DLD1 (cell line): ENCODE measurements at regions not wholly inside any gene's neighbourhood (a gene's known extent, or its start where the extent isn't known, plus 50 kb on each side); places are given as distances from the start of the nearest gene placed in this dataset.

Experiments
- in situ Hi-C: cut with HindIII; loops from 2 replicates; pipeline ENCODE4 v1.10.0; 2017; ENCODE audit warnings: low sequenced_read_pairs

DNA sequence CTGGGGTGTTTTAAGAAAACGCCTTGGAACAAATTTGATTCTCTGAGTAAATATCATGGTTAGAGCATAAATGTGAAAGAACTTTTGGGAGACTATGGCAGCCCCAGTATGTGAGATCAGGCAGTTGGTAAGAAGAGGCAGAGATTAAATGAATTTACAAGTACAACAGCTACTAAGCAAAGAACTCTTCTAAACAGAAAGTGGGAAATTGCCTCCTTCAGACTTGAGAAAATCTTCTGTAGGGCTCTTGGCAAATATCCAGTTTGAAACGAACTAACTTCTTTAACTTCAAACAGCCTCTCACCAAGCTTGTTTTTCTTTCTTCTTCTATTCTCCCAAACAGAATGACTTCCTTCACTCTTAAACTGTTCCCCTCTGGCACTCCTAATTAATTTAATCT is 337.7 kb downstream of the SIPA1L2 start:
- in situ Hi-C loops: no loop called here

DNA sequence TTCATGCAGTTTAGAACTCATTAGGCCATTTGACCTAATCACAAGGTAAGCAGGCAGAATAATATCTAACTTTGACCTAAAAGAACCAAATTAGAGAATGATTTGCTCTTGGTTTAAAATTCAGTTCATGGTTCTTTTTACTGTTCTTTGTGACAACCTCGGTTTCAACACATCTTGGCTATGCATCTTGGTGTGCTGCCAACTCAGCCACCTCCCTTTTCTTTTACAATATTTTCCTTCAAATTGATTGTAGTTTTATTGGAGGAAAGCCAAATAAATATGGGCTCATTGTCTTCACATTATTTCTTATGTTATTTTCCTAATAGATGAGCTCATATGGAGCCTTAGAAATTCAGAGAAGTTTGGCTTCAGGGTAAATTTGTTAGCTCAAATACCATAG is 338.3 kb downstream of the SIPA1L2 start:
- in situ Hi-C loops: no loop called here

DNA sequence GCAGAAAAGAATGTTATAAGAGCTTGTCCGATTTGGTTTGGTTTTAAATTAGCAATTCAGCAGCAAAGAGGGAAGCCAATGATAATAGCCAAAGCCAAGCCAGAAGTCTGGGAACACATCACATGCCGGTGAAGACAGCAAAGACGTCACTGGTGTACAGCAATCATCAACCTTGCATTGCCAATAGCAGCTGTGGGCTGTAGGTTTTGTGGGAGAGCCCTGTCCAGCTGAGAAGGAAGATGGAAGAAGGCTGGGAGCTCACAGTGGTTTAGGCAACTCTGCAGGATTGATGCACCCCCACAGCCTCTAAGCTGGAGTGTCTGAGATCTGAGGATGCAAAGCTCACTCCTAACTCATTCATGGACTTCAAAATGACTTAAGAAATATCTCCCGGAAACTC is 338.7 kb downstream of the SIPA1L2 start:
- in situ Hi-C loops: no loop called here

DNA sequence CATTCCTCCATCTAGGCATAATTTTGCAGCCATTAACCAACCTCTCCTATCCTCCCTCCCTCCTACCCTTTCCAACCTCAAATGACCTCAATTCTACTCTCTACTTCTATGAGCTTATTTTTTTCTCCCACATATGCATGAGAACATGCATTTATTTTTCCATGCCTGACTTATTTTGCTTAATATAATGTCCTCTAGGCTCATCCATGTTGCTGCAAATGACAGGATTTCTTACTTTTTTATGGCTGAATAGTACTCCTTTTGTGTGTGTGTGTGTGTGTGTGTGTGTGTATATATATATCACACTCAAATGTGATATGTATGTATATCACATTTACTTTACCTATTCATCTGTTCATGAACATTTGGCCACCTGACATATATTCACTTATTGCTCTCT is 339.4 kb downstream of the SIPA1L2 start:
- in situ Hi-C loops: no loop called here

DNA sequence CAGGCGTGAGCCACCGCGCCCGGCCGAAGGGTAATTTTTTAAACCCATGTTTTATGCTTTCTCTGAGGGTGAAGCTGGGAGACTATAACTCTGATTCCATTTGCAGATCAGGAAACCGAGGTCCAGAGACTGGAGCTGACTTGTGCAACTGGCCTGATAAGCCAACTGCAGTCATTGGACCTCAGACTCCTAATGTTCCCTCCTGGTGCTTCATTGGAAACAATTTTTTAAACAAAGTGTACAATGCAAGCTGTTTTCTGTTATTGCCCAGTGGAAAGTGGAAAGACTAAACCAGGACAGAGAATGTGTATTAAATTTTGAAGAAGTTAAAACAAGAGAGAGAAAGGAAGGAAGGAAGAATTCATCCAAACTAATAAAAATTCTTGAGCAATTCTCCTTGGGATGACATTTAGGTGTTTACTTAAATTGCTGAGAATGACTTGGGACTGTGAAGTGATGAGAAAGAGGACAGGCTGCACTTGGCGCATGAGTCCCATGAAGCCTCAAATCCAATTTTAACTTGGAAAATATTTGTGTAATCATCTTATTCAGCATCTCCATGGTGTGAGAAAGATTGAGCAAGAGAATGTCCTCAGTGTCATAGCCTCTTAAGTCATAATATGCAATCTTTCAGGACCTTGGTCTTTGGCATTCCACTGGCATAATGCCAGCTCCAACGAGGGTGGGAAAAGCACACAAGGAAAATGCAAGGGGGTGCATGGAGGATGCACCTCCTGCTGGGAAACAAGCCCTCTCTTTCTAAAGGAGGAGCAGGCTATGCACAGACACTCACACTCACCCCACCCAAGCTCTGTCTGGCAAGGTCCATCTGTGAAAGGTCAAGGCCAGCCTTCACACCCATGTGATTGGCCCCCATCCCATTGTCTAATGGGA is 342.0 kb downstream of the SIPA1L2 start:
- in situ Hi-C loops: no loop called here

DNA sequence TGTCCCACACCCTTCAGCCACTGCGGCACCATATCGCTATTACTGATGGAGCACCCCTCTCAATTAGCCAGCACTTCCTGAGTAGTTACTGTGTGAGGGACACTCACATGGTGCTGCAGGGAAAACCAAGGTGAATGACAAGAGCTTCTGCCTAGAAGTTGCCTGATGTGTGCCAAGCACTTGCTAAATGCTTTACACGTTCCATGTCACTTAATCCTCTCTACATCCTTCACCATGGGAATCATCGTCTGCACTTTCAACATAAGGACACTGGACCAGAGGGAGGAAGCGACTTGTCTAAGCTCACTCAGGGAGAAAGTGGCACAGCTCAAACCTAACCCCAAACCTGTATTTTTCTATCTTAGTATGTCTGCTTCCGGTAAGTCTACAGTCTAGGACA is 344.8 kb downstream of the SIPA1L2 start:
- in situ Hi-C loops: no loop called here

DNA sequence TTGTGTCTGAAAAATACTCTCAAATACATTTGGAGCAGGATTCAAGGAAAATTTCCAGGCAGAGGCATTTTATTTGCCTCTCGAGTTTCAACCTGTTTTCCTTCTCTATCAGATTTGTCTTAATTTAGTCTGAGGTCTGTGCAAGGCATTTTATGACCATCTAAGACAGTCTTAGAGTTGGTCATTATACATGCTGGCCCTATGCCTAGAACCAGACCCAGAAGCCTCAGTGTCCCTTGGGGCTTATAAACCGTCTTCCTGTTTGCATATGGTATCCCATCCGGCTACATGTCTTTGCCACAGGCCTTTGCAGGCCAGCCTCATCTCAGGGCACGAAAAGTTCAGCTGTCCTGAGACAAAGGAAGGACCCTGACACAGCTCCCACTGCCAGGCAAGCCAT is 346.1 kb downstream of the SIPA1L2 start:
- in situ Hi-C loops: no loop called here

DNA sequence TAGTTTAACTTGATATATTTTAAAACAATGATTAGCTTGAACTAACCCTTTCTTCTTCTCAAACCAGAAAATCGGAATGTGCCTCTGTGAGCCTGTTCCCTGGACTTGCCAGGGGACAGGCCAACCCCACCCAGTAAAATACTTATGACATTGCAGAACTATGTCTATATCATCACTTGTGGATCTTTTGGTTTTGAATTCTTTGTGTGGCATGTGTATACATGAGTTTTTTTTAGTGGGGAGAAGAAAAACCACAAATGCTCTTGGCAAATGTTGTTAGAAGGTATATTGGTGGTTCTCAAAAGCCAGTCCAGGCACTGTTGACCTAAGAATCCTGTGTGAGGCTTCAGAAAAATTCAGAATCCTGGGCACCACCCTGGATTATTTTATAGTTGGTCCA is 347.4 kb downstream of the SIPA1L2 start:
- in situ Hi-C loops: no loop called here

DNA sequence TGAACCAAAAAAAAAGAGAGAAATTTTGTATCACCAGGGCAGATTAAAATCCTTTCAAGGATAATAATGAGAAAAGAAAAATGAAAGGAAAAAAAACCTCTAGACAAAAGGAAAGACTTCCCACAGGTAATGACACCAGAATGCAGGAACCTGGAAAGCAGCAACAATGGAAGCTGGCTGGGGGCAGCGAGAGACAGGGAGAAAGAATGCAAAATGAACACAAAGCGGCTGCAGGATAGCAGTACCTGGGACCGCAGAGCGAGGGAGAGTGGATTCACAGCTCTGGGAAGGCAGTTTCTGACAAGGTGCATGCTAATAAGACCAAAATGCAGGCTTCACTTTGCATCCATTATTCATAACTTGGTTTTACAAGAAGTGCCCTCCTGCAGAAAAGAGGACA is 349.0 kb downstream of the SIPA1L2 start:
- in situ Hi-C loops: no loop called here

DNA sequence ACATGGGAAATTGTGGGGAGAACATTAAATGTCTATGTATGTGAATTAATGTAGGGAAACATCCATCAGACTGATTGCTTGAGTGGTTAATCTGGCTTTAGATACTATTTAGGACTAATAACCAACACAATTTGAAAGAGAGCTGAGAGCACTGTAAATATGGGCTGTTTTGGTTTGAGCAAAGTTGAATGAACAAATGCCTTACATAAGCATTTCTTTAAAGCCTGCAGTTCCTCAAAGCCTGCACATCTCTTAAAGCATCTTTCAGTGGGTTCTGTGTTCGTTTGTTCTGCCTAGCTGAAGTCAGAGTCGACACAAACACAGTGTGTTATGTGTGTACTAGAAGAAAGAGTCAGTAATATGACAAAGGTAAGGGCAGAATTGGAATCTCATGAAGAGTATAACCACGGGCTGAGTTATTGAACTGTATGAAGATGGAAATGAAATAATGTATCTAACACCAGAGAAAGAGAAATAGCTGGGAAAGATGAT is 350.0 kb downstream of the SIPA1L2 start:
- in situ Hi-C loops: no loop called here

DNA sequence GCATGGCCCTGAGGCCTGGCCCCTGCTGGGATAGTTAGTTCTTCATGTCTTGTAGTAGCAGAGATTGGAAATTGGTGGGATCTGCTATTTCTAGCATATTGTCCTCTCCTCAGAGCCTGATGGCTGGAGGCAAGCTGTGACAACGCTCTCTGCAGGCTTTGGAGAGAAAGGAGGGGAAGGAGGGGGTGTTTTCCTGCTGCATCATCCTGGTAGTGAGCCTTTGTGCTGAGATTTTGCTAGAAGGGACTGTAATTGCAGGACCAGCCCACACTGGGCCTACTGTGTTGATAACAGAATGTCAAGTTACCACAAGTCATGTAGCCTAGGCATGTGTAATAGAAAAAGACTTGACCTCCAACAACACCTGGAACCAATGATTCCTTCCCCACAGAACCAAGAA is 351.0 kb downstream of the SIPA1L2 start:
- in situ Hi-C loops: no loop called here

DNA sequence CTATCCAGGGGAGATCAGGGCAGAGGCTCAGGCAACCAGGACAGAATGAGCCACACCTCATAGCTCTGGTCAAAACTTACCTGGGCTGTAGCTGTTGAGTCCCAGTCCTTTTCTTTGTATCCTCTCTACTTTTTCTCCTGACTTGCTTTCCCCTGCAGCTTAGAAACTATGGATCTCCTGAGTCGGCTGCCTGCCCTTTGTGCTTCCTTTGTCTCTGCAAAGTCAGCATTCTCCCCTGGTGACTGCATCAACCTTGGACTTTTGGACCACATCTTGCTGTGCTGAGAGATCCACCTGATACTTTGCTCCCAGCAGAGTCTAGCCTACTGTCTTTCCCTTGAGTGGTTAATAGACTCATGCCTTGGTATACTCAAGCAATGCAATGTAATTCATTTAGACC is 353.3 kb downstream of the SIPA1L2 start:
- in situ Hi-C loops: no loop called here

DNA sequence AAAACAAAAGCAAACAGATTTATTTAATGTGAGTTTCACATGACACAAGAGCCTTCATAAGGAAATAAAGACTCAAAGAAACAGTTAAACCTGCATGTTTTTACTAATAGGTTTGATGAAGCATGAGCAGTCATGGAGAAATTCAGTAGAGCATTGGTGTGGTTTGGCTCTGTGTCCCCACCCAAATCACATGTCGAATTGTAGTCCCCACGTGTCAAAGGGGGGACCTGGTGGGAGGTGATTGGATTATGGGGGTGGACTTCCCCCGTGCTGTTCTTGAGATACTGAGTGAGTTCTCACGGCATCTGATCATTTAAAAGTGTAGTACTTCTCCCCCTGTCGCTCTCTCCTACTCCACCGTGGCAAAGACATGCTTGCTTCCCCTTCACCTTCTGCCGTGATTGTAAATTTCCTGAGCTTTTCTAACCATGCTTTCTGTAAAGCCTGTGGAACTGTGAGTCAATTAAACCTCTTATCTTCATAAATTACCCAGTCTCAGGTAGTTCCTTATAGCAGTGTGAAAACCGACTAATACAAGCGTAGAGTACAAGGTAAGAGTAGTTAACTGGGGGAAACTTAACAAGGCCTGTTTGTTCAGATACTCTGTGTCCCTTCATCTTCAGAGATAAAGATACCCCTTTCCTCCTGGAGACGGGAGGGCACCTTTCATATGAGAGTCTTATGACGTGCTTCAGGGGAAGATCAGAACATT is 354.8 kb downstream of the SIPA1L2 start:
- in situ Hi-C loops: no loop called here

DNA sequence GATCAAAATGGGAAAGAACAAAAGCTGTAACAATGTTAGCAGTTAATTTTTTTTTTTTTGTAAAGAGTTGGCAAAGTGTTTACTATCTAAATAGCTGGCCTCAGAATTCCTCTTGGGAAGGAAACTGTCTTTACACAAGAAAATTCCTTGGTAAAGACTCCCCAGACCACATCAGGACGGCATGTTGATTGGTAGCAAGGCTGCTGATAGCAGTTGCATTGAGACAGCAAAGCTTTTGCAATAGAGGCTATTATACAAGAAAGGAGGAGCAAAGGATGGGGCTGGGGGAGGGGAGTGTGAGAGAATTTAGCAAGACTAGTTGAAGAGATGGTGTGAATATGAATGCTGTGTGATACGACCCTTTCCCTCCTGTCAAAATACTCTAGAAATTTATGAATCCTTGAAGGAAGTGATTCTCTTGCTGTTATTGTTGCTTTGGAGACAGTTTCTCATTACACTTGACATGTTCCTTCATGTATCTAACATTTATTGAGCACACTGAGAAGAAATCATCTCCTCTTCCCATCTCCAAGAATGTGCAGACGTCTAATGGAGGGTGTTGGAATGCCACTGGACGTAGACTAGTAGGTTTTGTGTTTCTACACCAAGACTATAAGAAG is 355.6 kb downstream of the SIPA1L2 start:
- in situ Hi-C loops: no loop called here

DNA sequence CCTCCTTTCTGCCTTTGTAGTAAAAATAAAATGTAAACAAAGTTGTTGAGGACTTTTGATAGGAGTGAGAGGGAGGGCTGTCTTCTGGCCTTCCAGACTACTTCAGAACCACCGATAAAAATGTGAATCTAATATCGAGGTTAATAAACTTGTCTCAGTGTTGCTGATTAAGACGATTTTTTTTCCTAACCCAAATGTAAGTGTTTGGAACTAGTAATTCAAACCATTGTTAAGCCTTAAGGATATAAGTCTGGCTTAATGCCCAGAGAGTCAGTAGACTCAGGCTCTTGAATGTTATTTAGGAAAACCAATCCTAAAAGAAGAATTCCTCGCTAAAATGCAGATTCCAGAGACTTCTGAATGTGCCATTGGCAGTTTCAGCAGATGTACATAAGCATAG is 356.9 kb downstream of the SIPA1L2 start:
- in situ Hi-C loops: no loop called here

DNA sequence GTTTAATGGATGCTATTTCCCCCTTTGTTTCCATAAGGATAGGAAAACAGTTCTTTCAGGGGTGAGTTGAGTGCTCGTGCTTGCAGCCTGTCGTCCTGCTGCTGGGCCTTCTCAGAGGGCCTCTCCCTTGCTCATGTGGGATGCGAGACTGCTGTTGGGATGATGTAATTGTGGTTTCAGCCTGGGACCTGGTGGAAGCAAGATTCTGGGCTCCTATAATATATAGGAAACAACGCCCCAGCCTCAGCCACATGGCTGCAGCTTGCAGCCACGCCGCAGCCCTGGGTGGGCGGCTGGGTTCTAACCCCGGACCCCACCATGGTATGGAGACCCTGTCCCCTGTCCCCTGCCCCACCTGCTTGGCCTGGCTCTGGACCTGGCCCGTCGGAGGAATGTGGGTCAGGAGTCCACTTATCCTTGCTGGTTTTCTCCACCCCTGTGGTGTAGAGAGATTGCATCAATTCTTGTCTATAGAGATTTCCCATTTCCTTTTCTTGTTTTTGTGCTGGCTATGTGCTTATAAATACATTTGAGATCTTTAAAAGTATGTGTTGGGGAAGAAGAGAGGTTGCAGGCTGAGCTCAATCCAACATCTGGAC is 357.8 kb downstream of the SIPA1L2 start:
- in situ Hi-C loops: no loop called here

DNA sequence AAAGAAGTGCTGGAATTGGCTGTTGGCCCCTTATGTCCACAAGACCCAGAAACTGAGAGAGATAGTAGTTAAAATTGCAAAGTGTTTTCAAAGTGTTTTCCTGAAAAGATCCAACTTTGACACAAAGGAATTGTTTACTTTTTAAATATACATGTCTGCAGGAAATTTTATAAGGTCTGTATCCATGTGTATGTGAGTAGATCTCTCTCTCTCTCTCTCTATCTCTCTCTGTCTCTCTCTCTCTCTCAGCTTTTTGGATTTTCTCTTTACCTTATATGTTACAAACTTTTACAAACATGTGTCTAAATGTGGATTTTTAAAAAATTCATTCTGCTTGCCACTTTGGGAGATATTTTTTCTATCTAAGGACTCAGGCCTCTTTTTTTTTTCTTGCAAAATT is 358.6 kb downstream of the SIPA1L2 start:
- in situ Hi-C loops: no loop called here

DNA sequence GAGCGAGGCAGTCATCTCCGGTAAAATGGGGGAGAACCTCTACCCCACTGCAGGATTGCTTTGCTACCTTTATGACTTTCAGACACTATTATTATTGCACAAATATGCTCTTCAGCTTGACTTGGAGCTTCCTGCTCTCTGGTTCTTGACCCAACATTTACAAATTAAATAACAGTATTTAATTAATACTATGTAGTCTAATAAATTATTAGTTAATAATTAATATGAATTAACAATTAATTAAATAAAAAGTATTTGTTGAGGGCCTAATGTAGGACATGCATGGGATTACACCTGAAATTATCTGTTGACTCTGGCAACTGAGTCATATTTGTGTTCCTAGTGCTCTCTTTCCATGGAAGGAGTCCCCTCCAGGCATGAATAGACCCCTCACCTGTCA is 359.9 kb downstream of the SIPA1L2 start:
- in situ Hi-C loops: no loop called here

DNA sequence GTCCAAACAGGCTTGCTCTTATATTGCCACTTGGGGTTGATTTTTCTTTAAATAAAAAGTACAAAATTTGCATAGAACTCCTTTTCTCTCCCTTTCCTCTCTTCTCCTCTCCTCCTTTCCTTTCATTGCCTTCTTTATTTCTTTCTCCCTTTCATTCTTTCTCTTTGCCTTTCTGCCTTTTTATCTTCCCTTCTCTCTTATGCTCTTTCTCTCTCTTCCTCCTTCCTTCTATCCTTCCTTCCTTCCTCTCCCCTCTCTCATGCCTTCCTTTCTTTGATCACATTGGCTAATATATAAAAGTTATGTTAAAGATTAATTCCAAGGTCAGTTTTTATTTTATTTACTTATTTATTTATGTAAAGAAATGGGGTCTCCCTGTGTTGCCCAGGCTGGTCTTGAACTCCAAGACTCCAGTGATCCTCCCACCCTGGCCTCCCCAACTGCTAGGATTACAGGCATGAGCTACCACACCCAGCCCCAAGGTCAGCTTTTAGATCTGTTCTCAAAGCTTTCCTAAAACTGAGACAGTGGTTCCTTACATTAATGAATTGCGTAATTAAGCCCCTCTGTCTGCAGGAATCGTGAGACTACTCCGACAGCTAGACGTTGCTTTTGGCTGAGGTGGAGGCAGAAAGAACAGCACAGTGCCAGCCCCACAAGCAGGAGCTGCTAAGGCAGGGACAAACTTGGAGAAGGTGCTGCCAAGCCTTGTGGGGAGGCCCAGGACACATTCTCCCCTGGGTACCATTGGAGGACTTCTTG is 361.9 kb downstream of the SIPA1L2 start:
- in situ Hi-C loops: no loop called here

DNA sequence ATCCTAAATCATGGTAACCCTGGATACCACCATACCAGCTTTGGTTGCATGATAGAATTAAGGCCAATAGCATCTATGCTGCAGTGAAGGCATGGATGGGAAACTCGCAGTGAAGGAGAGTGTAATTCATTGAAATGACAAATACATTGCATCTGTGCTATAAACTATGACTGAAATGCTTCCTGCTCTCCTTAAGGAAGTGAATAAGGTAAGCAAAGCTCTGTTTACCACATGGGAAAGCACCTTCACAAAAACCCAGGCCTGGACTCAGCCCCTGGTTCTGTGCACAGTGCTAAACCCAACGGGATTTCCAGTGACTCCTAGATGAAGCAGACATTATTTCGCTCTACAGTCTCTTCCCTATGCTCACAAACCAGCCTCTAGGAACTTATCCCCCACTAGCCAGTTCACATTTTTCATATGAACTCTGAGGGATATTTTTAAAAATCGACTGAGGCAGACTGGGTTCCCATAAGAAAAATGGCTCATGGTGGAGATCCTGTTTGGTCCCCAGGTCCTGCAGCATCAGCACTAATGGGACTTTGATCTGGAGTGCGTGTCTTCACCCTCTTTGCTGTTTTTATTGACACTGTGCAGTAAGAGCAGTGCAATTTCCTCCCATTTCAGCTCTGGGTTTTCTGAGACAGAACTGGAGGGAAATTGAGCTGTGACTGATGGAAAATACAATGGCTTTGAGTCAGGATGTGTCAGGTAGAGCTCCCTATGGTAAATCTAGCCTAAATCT is 362.7 kb downstream of the SIPA1L2 start:
- in situ Hi-C loops: no loop called here
